Activated B cell treated with CpG ODN at 0.5 μM for 24 hours (primary cell): ENCODE measurements at regions not wholly inside any gene's neighbourhood (a gene's known extent, or its start where the extent isn't known, plus 50 kb on each side); places are given as distances from the start of the nearest gene placed in this dataset.

ENCODE experiments used
- ATAC-seq: fragments of 200-7000 bp; cut with Tn5 transposase; one replicate; pipeline ENCODE4 v1.10.0; 2021; ENCODE audit warnings: low read depth, mild to moderate bottlenecking, moderate library complexity
- CTCF ChIA-PET: fragments of 350-600 bp; sonication (Branson Sonifier 250); formaldehyde crosslinking; loops from one replicate; lab custom pipeline; 2021; ENCODE audit warnings: antibody characterized with exemption; lab: Charles Lee
- POLR2A ChIA-PET: fragments of 350-600 bp; sonication (Branson Sonifier 250); formaldehyde crosslinking; loops from one replicate; lab custom pipeline; 2021; ENCODE audit warnings: antibody characterized with exemption; lab: Charles Lee
- DNase-seq: peaks from one replicate; pipeline ENCODE4 v3.0.0; 2022
- H3K27ac Mint-ChIP-seq: one replicate; pipeline ENCODE4 v1.8.0; 2020; ENCODE audit warnings: mixed read lengths
- H3K27me3 Mint-ChIP-seq: one replicate; pipeline ENCODE4 v1.8.0; 2021; ENCODE audit warnings: mixed read lengths
- H3K36me3 Mint-ChIP-seq: one replicate; pipeline ENCODE4 v1.8.0; 2021; ENCODE audit warnings: low read depth, mixed read lengths
- H3K4me1 Mint-ChIP-seq: one replicate; pipeline ENCODE4 v1.8.0; 2021; ENCODE audit warnings: mixed read lengths
- H3K4me3 Mint-ChIP-seq: one replicate; pipeline ENCODE4 v1.8.0; 2020; ENCODE audit warnings: mild to moderate bottlenecking, mixed read lengths
- H3K9me3 Mint-ChIP-seq: one replicate; pipeline ENCODE4 v1.8.0; 2020; ENCODE audit warnings: mixed read lengths
- intact Hi-C: fragments of 100-400 bp; cut with micrococcal nuclease; formaldehyde crosslinking; loops from one replicate; pipeline ENCODE4 v1.15.1; 2024
- TF ChIP-seq, protein P1 (sequence below): fragments of 200-600 bp; IDR thresholded peaks from one replicate; pipeline ENCODE4 v1.8.0; 2022; ENCODE audit warnings: antibody characterized with exemption, mild to moderate bottlenecking

DNA sequence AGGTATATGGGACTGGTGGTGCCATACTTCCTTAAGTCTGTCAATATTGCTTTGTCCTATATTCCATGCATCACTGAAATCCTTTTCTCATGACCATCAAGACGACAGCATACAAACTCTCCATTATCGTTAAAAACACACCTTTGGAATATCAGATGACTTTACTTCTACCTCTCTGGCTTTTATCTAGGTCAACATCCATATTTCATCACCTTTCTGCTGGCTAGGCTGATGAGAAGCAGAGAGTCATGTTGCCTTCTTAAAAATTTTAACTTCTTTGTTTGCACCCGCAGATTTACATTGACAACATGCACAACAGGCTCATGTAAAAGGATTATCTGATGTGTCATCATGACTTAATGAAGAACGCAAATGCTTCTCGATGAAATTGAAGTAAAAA is 771.4 kb downstream of the OLFM4 start:
- DNase-seq (no peak), ATAC-seq (no peak)
- Mint-ChIP-seq H3K27ac (no peak overlapping the region), H3K36me3 (no peaks in the 10 kb centered on the region), H3K27me3 (no peaks in the 10 kb centered on the region), H3K9me3 (peaks cover 6% of the 10 kb centered on the region), H3K4me1 (no peaks in the 10 kb centered on the region), H3K4me3 (no peak overlapping the region)
- CTCF ChIA-PET: no interaction called here
- intact Hi-C loops: no loop called here
- TF ChIP-seq, protein P1, sequence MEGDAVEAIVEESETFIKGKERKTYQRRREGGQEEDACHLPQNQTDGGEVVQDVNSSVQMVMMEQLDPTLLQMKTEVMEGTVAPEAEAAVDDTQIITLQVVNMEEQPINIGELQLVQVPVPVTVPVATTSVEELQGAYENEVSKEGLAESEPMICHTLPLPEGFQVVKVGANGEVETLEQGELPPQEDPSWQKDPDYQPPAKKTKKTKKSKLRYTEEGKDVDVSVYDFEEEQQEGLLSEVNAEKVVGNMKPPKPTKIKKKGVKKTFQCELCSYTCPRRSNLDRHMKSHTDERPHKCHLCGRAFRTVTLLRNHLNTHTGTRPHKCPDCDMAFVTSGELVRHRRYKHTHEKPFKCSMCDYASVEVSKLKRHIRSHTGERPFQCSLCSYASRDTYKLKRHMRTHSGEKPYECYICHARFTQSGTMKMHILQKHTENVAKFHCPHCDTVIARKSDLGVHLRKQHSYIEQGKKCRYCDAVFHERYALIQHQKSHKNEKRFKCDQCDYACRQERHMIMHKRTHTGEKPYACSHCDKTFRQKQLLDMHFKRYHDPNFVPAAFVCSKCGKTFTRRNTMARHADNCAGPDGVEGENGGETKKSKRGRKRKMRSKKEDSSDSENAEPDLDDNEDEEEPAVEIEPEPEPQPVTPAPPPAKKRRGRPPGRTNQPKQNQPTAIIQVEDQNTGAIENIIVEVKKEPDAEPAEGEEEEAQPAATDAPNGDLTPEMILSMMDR: no peak
- POLR2A ChIA-PET: no interaction called here

DNA sequence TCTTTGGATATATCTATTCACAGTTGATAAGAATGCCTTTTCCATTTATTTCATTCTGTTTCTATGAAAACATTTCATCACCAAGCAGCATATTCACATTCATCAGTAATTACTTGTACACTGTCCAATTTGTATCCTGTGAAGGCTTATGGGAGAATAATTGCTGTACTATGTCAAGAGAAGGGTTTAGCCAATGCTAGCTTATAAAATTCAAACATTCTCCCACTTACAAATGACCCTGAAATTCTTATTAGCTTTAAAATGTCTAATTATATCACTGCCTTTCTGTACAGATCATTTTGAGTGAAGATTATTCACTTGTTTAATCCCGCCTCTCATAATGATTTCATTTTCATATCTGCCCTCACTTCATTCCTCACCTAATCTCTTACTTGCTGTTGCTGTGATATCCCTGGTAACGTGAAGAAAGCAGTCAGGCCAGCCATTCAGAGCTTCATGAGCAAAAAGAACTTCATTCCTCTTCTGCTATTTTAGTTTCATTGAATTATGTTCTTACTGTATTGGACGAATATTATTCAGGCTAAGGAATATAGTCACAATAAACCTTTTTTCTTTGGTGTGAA is 778.7 kb downstream of the OLFM4 start:
- ATAC-seq (no peak), DNase-seq (no peak)
- Mint-ChIP-seq H3K27me3 (no peaks in the 10 kb centered on the region), H3K36me3 (no peaks in the 10 kb centered on the region), H3K9me3 (no peaks in the 10 kb centered on the region), H3K4me1 (no peaks in the 10 kb centered on the region), H3K4me3 (no peak overlapping the region), H3K27ac (no peak overlapping the region)
- POLR2A ChIA-PET: no interaction called here
- CTCF ChIA-PET: interaction anchor here (0.7 kb wide), 1 partner anchor 23 kb away, joined by 4 read pairs; no protein-coding TSS in a partner anchor
- TF ChIP-seq, protein P1: no peak
- intact Hi-C loops: no loop called here

DNA sequence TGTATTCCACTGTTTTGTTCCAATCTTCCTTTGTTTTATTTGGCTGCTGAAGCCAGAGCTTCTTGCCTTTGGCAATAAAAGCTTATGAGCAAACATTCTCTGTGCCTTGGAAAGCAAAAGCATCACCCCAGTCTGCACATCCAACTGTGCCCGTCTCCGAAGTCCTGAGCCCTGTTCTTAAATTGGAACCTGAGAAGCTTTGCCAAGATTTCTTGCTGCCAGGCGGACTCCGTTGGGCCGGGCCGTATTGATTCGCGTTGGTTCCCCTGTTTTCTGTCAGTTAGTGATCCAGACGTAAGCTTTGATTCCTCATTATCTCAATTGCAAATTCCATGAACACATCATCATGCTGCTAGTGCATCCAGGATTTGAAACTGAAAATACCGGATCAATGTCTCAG is 793.0 kb downstream of the OLFM4 start:
- ChIA-PET CTCF (no interaction called here), POLR2A (no interaction called here)
- Mint-ChIP-seq H3K27me3 (no peaks in the 10 kb centered on the region), H3K4me3 (no peak overlapping the region), H3K36me3 (no peaks in the 10 kb centered on the region), H3K4me1 (no peaks in the 10 kb centered on the region), H3K27ac (no peak overlapping the region), H3K9me3 (peaks cover 3% of the 10 kb centered on the region)
- TF ChIP-seq, protein P1: no peak
- intact Hi-C loops: no loop called here
- ATAC-seq (no peak), DNase-seq (no peak)

DNA sequence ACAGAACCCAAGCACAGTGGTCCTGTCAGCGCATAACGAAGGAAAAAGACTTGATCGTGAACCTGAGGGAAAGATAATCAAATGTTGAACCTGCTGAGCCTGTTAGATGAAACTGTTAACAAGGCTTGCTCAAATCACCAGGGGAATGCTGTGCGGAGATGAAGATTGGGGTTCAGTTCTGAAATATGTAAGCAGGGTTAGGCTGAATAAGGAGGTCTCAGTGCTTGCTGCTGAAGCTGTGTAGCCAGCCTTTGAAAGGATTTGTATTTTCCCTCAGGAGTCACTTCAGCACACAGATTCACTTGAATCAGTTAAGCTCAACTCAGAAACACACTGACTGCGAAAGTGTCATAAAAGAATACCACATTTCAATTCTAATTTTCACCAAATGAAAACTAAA is 793.5 kb downstream of the OLFM4 start:
- H3K27me3 Mint-ChIP-seq: no peaks in the 10 kb centered on the region
- TF ChIP-seq, protein P1: no peak
- no peak overlapping the region for H3K4me3 Mint-ChIP-seq
- no peaks in the 10 kb centered on the region for H3K4me1 Mint-ChIP-seq
- no peak for ATAC-seq
- H3K9me3 Mint-ChIP-seq: peaks cover 2% of the 10 kb centered on the region
- DNase-seq: no peak
- H3K27ac Mint-ChIP-seq: no peak overlapping the region
- no peaks in the 10 kb centered on the region for H3K36me3 Mint-ChIP-seq
- ChIA-PET CTCF (no interaction called here), POLR2A (no interaction called here)
- intact Hi-C loops: no loop called here

DNA sequence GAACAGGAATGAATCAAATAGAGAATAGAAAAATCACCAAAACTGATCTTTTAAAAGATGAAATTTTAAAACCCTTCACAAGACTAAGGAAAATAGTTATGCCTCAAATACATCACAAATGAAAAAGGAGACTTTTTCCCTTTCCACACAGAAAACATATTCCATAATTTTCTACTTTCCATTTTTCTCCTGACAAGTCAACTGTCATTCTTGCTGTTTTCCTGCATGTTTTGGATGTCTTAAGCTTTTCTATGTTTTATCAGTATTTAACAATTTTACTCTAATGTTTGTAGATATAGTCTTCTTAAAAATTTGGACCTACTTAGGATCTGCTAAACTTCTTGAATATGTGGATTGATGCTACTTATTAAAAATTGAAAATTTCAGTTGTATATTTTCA is 810.8 kb downstream of the OLFM4 start:
- ChIA-PET POLR2A (no interaction called here), CTCF (no interaction called here)
- intact Hi-C loops: no loop called here
- Mint-ChIP-seq H3K36me3 (no peaks in the 10 kb centered on the region), H3K4me1 (no peaks in the 10 kb centered on the region), H3K4me3 (no peak overlapping the region), H3K27ac (no peak overlapping the region), H3K27me3 (no peaks in the 10 kb centered on the region), H3K9me3 (peaks cover 4% of the 10 kb centered on the region)
- ATAC-seq (no peak), DNase-seq (no peak)
- TF ChIP-seq, protein P1: no peak
